Karpas-422 (cell line): ENCODE measurements at regions not wholly inside any gene's neighbourhood (a gene's known extent, or its start where the extent isn't known, plus 50 kb on each side); places are given as distances from the start of the nearest gene placed in this dataset.

Source experiments
- DNase-seq: peaks from one replicate; pipeline ENCODE4 v3.0.0-alpha.2; 2015
- H2AFZ ChIP-seq: fragments of 200-600 bp; sonication (generic); 2 replicates; pipeline ENCODE4 v1.6.1; 2014; ENCODE audit warnings: antibody characterized with exemption, low read length, mixed read lengths
- H3K27ac ChIP-seq: fragments of 200-600 bp; sonication (generic); 2 replicates; pipeline ENCODE4 v1.5.1; 2014; ENCODE audit warnings: mild to moderate bottlenecking, low read length, moderate library complexity
- H3K27me3 ChIP-seq: fragments of 200-600 bp; sonication (generic); 2 replicates; pipeline ENCODE4 v1.6.1; 2014; ENCODE audit warnings: low read length, mixed read lengths
- H3K36me3 ChIP-seq: fragments of 200-600 bp; sonication (generic); 2 replicates; pipeline ENCODE4 v1.6.1; 2014; ENCODE audit warnings: low read length, mixed read lengths; ENCODE audit not compliant: insufficient read depth
- H3K4me1 ChIP-seq: fragments of 200-600 bp; sonication (generic); 2 replicates; pipeline ENCODE4 v1.6.1; 2014; ENCODE audit warnings: mild to moderate bottlenecking, low read length, mixed read lengths
- H3K4me2 ChIP-seq: fragments of 200-600 bp; sonication (generic); 2 replicates; pipeline ENCODE4 v1.6.1; 2014; ENCODE audit warnings: low read length, low read depth, mild to moderate bottlenecking; ENCODE audit not compliant: poor library complexity, severe bottlenecking
- H3K4me3 ChIP-seq: fragments of 200-600 bp; sonication (generic); 2 replicates; pipeline ENCODE4 v1.5.1; 2014; ENCODE audit warnings: mild to moderate bottlenecking, antibody characterized with exemption, low read length, mixed read lengths
- H3K79me2 ChIP-seq: fragments of 200-600 bp; sonication (generic); 2 replicates; pipeline ENCODE4 v1.6.1; 2014; ENCODE audit warnings: mild to moderate bottlenecking, low read length, mixed read lengths
- H3K9ac ChIP-seq: fragments of 200-600 bp; sonication (generic); 2 replicates; pipeline ENCODE4 v1.6.0; 2014; ENCODE audit warnings: low read length
- H3K9me2 ChIP-seq: fragments of 200-600 bp; sonication (generic), shearing (Covaris generic); replicated peaks from 2 replicates; pipeline ENCODE4 v1.6.0; 2014; ENCODE audit warnings: mild to moderate bottlenecking, low read length, moderate library complexity; ENCODE audit not compliant: insufficient read depth
- H3K9me3 ChIP-seq: fragments of 300-700, 200-600 bp; sonication (generic); 2 replicates; pipeline ENCODE4 v1.6.1; 2014; ENCODE audit warnings: low read length, mixed read lengths
- H4K20me1 ChIP-seq: fragments of 200-600 bp; sonication (generic); 2 replicates; pipeline ENCODE4 v1.6.1; 2014; ENCODE audit warnings: mild to moderate bottlenecking, antibody characterized with exemption, low read length, low read depth; ENCODE audit not compliant: insufficient read depth

- Histone ChIP-seq H3K9me2 (no peaks in the 10 kb centered on the region), H3K9ac (no peak overlapping the region), H3K9me3 (no peaks in the 10 kb centered on the region), H4K20me1 (no peaks in the 10 kb centered on the region), H2AFZ (no peak overlapping the region), H3K4me1 (peaks cover 15% of the 10 kb centered on the region), H3K27me3 (no peaks in the 10 kb centered on the region), H3K36me3 (no peaks in the 10 kb centered on the region), H3K27ac (no peak overlapping the region), H3K4me2 (no peak overlapping the region), H3K4me3 (no peak overlapping the region), H3K79me2 (no peaks in the 10 kb centered on the region)
- no peak for DNase-seq
Observed at GRCh38 chr20:4084721-4085120, 63.9 kb upstream of the SMOX start.

GRCh38 chr20:4084096-4084495 is 64.5 kb upstream of the SMOX start:
- Histone ChIP-seq H3K27ac (no peak overlapping the region), H4K20me1 (no peaks in the 10 kb centered on the region), H3K4me3 (no peak overlapping the region), H3K27me3 (no peaks in the 10 kb centered on the region), H3K4me2 (no peak overlapping the region), H3K36me3 (no peaks in the 10 kb centered on the region), H3K4me1 (peaks cover 15% of the 10 kb centered on the region), H3K9me3 (no peaks in the 10 kb centered on the region), H3K9ac (no peak overlapping the region), H2AFZ (no peak overlapping the region), H3K79me2 (no peaks in the 10 kb centered on the region), H3K9me2 (no peaks in the 10 kb centered on the region)
- DNase-seq: no peak

GRCh38 chr20:4083098-4083865 is 65.3 kb upstream of the SMOX start:
- H3K4me1 ChIP-seq: peaks cover 15% of the 10 kb centered on the region
- H3K4me2 ChIP-seq: no peak overlapping the region
- no peak overlapping the region for H3K27ac ChIP-seq
- H3K4me3 ChIP-seq: no peak overlapping the region
- DNase-seq: no peak
- H3K27me3 ChIP-seq: no peaks in the 10 kb centered on the region
- no peaks in the 10 kb centered on the region for H4K20me1 ChIP-seq
- H2AFZ ChIP-seq: no peak overlapping the region; the same call in 1 of the 2 replicates
- no peaks in the 10 kb centered on the region for H3K36me3 ChIP-seq
- H3K9me2 ChIP-seq: no peaks in the 10 kb centered on the region
- H3K9ac ChIP-seq: no peak overlapping the region
- H3K79me2 ChIP-seq: no peaks in the 10 kb centered on the region
- H3K9me3 ChIP-seq: no peaks in the 10 kb centered on the region

GRCh38 chr20:4082406-4083097 is 66.1 kb upstream of the SMOX start:
- no peak for DNase-seq
- H2AFZ ChIP-seq: no peak overlapping the region
- no peaks in the 10 kb centered on the region for H3K9me3 ChIP-seq
- H3K27ac ChIP-seq: no peak overlapping the region
- H3K27me3 ChIP-seq: no peaks in the 10 kb centered on the region
- no peaks in the 10 kb centered on the region for H4K20me1 ChIP-seq
- H3K4me1 ChIP-seq: peaks cover 15% of the 10 kb centered on the region
- no peak overlapping the region for H3K4me3 ChIP-seq
- no peaks in the 10 kb centered on the region for H3K9me2 ChIP-seq
- no peak overlapping the region for H3K9ac ChIP-seq
- H3K36me3 ChIP-seq: no peaks in the 10 kb centered on the region
- no peaks in the 10 kb centered on the region for H3K79me2 ChIP-seq
- no peak overlapping the region for H3K4me2 ChIP-seq

- no peak overlapping the region for H2AFZ ChIP-seq
Observed at GRCh38 chr20:4081421-4081820, 66.1 kb upstream of the RNF24 start.

GRCh38 chr20:4076671-4077070 is 61.3 kb upstream of the RNF24 start:
- Histone ChIP-seq H4K20me1 (no peaks in the 10 kb centered on the region), H3K9me2 (no peaks in the 10 kb centered on the region), H3K36me3 (no peaks in the 10 kb centered on the region), H3K4me1 (peaks cover 34% of the 10 kb centered on the region), H3K27ac (no peak overlapping the region), H3K79me2 (no peaks in the 10 kb centered on the region), H3K4me2 (no peak overlapping the region), H2AFZ (no peak overlapping the region), H3K4me3 (no peak overlapping the region), H3K27me3 (no peaks in the 10 kb centered on the region), H3K9me3 (no peaks in the 10 kb centered on the region), H3K9ac (no peak overlapping the region)
- DNase-seq: no peak

More at GRCh38 chr20:4081421-4081820, 66.1 kb upstream of the RNF24 start:
- no peaks in the 10 kb centered on the region for H3K27me3 ChIP-seq
- H3K27ac ChIP-seq: no peak overlapping the region
- H3K4me2 ChIP-seq: no peak overlapping the region
- DNase-seq: no peak
- no peaks in the 10 kb centered on the region for H3K9me2 ChIP-seq
- no peaks in the 10 kb centered on the region for H4K20me1 ChIP-seq
- no peaks in the 10 kb centered on the region for H3K79me2 ChIP-seq
- no peak overlapping the region for H3K4me3 ChIP-seq
- H3K9ac ChIP-seq: no peak overlapping the region
- H3K4me1 ChIP-seq: peaks cover 15% of the 10 kb centered on the region
- H3K9me3 ChIP-seq: no peaks in the 10 kb centered on the region
- no peaks in the 10 kb centered on the region for H3K36me3 ChIP-seq

- Histone ChIP-seq H3K9me3 (no peaks in the 10 kb centered on the region), H3K4me3 (no peak overlapping the region), H3K9ac (no peak overlapping the region), H2AFZ (no peak overlapping the region), H3K4me1 (peaks cover 34% of the 10 kb centered on the region), H3K36me3 (no peaks in the 10 kb centered on the region), H3K4me2 (no peak overlapping the region), H3K9me2 (no peaks in the 10 kb centered on the region), H4K20me1 (no peaks in the 10 kb centered on the region), H3K79me2 (no peaks in the 10 kb centered on the region), H3K27ac (no peak overlapping the region), H3K27me3 (no peaks in the 10 kb centered on the region)
- DNase-seq: no peak
Observed at GRCh38 chr20:4076033-4076432, 60.7 kb upstream of the RNF24 start.

GRCh38 chr20:4074877-4075455 is 59.6 kb upstream of the RNF24 start:
- DNase-seq: no peak
- peak overlapping the region; percentile 0; the same call in 1 of the 2 replicates for H3K4me3 ChIP-seq
- H3K79me2 ChIP-seq: no peaks in the 10 kb centered on the region
- H4K20me1 ChIP-seq: no peaks in the 10 kb centered on the region
- no peak overlapping the region; the same call in 1 of the 2 replicates for H3K27ac ChIP-seq
- H2AFZ ChIP-seq: no peak overlapping the region; the same call in 1 of the 2 replicates
- H3K9me3 ChIP-seq: no peaks in the 10 kb centered on the region
- H3K36me3 ChIP-seq: no peaks in the 10 kb centered on the region
- H3K4me2 ChIP-seq: peak overlapping the region; percentile 44
- no peaks in the 10 kb centered on the region for H3K9me2 ChIP-seq
- no peaks in the 10 kb centered on the region for H3K27me3 ChIP-seq
- H3K4me1 ChIP-seq: peaks cover 34% of the 10 kb centered on the region
- H3K9ac ChIP-seq: peak overlapping the region; percentile 40; the same call in 1 of the 2 replicates
